ENCODE measurements at regions not wholly inside any gene's neighbourhood (a gene's known extent, or its start where the extent isn't known, plus 50 kb on each side); places are given as distances from the start of the nearest gene placed in this dataset.

DNA sequence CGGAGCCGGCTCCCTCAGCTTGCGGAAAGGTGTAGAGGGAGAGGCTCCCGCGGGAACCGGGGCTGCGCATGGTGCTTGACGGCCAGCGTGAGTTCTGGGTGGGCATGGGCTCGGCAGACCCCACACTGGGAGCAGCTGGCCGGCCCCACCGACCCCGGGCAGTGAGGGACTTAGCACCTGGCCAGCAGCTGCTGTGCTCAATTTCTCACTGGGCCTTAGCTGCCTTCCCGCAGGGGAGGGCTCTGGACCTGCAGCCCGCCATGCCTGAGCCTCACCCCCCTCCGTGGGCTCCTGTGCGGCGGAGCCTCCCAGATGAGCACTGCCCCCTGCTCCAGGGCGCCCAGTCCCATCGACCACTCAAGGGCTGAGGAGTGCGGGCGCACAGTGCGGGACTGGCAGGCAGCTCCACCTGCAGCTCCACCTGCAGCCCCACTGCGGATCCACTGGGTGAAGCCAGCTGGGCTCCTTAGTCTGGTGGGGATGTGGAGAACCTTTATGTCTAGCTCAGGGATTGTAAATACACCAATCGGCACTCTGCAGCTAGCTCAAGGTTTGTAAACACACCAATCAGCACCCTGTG is 1141.8 kb downstream of the PCDH17 start:
- DNase-seq (ENCODE audit: low read depth in 2 of 2): no peak

DNA sequence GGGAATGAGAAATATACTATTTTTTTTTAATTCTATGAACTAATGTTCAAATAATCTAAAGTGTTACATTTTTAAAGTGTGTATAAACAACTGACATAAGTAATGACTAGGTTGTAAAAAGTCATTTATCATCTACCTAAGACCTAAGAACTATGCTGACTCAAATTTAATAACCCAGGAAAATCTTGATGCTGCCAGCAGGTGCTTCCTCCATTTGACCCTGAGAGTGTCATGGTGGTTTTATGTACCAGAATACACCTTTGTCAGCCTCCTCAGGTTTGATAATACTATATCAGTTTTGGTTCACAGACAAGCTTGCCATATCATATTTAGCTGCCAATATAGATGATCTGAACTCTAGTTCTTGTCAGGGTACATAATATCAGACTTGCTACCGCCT is 1151.2 kb downstream of the PCDH17 start:
- DNase-seq (ENCODE audit: low read depth in 2 of 2): no peak

DNA sequence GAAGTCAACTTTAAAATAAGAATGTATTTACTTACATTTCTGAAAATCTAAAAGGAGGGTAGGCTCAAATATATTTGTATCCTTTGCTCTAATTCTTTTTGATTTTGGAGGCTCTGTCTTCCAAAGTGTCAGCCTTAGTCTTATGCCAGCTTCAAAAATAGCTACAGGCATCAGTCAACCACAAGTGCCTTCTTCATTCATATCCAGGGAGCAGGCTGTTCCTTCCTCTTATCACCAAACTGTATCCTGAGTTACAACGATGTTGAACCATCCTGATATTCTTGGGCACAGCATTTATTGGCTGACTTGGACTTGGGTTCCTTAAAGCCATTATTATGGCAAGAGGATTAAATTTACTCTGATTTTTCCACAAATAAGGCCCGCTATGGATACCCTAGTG is 1161.3 kb downstream of the PCDH17 start:
- no peak for DNase-seq (ENCODE audit: low read depth in 2 of 2)

DNA sequence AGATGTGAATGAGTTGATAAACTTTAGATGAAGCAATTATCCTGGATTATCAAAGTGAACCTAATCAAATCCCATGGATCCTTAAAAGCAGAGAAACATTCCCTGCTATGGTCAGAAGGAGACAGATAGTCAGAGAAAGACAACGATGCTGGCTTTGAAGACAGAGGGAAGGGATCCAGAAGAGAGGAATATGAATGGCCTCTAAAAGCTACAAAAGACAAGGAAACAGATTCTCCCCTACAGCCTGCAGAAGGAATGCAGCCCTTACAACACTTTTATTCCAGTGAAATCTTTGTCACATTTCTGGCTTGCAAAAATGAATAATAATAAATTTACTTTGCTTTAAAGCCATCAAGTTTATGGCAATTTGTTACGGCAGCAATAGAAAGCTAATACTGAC is 1164.2 kb downstream of the PCDH17 start:
- no peak for DNase-seq (ENCODE audit: low read depth in 2 of 2)

DNA sequence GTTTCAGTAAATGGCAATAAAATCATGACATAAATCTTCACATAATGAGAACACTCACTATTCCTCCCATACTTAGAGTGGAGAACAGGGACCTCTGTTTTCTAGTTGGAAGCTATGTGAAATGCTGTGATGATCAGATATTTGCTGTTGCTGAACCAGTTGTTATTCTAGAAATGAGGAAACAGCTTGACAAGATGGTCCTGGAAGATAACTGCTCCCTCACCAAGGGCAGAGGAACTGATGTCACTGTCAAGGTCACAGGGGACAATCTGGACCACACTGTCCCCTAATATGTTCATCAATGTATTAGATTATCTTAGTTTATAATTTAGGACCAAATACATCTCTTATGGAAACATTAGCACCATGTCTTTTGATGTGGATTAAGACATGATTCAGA is 1173.3 kb downstream of the PCDH17 start:
- DNase-seq (ENCODE audit: low read depth in 2 of 2): no peak

DNA sequence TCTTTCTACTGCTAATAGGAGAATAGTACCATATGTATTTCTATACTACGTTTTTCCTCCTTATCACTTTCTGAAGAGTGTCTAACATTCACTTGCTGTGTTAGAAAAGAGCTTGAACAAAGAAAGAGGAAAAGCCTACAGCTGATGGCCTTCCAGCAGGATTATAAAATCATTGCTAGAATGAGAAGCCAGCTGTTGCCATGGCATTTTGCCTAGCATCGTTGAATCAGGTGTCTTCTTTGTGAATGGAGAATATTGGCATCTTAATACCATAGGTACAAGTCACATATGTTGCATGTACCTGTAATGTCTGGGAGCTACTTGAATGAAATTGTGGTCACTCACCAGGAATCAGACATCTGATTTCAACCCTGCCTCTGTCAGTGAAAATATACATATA is 1174.9 kb downstream of the PCDH17 start:
- DNase-seq (ENCODE audit: low read depth in 2 of 2): no peak

DNA sequence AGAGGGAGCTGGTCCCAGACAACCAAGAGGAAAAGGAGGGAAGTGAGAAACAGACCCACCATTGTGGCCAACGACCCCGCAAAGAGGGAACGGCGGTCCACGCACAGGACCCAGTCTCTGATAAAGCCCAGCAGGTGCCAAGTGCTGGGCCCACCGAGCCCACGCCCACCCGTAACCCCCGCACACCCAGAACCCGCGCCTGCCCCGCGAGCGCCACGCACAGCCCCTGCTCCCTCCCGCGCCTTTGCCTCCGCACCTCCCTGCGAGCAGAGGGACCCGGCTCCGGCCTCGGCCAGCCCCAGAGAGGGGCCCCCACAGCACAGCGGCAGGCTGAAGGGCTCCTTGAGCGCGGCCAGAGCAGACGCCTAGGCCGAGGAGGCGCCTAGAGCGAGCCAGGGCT is 1192.2 kb downstream of the PCDH17 start:
- DNase-seq (ENCODE audit: low read depth in 2 of 2): no peak

DNA sequence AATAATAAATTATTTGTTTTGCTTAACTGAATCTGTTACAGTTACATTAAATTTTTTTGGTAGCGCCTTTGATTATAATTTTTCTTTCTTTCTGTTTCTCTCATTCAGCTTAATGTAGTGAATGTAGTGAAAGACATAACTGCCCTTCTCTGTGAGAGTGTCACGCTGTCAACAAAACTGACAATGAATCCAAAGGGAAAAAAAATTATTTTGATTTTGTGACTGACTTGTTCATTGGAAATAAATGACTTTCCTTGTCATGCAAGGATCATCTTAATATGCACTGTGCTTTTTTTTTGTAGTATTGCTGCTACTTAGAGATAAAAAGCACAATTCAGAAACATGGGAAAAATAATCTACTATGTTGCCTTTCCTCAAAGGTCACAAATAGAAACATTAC is 1196.4 kb downstream of the PCDH17 start:
- no peak for DNase-seq (ENCODE audit: low read depth in 2 of 2)

DNA sequence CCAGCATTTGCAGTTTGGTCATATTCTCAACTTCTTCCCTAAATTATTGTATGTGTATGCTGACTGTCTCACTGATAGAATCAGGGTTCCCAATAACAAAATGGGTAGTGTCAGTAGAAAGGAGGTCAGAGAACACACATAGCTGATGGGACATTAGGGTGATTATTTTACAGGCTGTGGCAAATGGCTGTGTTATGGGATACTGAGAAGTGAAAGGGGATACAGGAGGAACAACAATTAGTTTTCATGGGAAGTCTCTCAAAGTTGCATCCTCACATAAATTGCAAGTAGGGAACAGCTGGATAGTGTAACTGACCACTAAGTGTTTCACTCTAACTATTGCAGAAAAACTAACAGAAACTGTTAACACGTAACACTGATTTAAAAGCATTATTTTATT is 1199.3 kb downstream of the PCDH17 start:
- DNase-seq (ENCODE audit: low read depth in 2 of 2): no peak

DNA sequence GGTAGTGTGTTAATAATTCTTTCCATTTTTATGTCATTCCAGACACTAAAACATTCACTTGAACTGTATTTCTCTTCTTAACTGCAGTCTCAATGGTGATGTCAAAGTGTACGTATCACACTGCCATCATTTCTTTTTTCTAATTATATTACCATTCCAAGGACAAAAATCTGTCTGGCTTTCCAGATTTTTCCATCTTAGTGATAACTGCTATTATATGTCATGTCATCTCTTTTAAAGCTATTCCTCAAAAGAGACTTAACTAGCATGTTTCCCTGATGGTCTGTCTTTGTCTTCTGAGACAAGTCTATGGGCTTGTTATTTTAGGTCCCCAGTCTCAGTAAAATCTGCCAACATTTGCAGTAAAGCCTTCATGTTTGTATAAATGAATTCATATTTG is 1207.1 kb downstream of the PCDH17 start:
- no peak for DNase-seq (ENCODE audit: low read depth in 2 of 2)

DNA sequence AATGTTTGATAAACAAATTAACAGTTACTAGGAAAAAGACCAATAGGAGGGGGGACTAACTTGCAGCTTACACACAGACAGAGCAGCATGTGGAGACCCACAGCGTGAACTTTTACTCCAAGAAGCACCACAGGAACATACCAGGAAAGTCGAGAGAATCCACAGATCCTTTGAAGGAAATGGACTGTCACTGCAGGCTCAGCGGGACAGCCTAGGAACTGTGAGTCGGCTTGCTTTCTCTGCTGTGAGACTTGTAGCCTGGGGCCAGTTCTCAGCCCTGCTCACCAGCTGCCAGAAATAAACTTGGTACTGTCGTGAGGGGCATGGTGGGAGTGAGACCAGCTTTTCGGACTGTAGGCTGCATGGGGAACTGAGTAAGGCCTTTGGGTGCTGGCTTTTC is 1211.5 kb downstream of the PCDH17 start:
- DNase-seq (ENCODE audit: low read depth in 2 of 2): no peak

DNA sequence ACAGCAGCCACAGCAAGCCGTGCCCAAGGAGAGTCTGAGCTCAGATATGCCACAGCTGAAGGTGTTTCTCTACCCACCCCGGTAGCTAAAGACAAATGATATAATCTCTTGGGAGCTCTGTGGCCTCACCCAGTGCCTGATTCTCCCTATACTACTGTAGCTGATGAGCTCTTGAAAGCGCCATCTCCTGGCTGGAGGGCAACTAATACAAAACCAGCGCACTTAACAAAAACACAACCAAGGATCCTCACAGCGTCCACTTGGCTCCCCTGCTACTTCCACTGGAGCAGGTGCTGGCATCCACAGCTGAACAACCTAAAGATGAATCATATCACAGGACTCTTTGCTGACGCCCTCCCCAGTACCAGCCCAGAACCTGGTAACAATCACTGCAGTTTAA is 1212.0 kb downstream of the PCDH17 start:
- no peak for DNase-seq (ENCODE audit: low read depth in 2 of 2)

DNA sequence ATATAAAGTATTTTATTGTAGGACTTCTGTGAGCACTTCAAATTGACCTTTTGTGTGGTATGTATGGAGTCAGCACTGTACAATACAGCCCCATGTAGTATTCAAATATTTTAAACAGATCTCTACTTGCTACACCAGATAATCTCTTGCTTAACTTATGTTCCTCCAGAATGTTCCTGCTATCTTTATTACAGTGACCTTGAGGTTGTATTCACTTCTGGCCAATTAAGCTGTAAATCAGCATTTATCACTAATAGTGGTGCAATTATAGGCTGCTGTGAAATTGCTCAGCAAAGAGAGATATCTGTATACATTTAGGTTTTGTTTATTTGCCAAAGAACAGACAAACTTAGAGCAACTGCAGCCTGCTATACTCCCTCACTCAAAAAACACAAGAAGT is 1218.6 kb downstream of the PCDH17 start:
- no peak for DNase-seq (ENCODE audit: low read depth in 2 of 2)

DNA sequence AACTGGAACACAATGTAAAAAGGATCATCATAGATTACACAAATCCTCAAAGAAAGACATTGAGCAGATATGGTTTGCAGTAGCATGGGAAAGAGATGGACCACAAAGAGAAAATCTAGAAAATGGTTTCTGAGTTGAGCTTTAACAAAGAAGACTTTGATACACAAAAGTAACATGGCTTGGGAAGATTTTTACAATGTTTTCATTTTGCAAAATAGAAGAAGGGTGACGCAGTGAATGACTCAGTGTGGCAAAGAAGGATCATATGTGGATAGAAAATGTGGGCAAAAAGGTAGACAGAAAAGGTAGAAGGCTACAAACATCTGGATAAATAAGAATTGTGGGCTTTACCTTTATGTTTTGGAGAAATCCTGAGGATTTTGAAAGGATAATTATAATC is 1220.5 kb downstream of the PCDH17 start:
- DNase-seq (ENCODE audit: low read depth in 2 of 2): no peak

DNA sequence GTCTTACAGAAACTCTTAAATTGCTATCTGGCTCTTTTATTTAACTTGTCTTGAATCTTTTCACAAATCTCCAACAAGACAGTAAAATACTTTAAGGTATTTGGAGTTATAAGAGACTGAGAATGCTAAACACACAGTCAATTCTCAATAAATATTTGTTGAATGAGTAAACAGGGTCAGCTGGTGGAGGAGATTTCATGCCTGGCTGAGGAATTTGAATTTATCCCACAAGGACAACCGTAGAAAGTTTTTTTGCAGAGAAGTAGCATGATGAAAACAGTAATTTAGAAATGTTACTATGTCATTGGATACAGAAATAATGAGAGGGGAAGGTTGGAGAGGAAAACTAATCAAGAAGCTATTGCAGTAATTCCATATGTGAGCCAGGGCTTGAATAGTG is 1223.7 kb downstream of the PCDH17 start:
- DNase-seq (ENCODE audit: low read depth in 2 of 2): no peak

DNA sequence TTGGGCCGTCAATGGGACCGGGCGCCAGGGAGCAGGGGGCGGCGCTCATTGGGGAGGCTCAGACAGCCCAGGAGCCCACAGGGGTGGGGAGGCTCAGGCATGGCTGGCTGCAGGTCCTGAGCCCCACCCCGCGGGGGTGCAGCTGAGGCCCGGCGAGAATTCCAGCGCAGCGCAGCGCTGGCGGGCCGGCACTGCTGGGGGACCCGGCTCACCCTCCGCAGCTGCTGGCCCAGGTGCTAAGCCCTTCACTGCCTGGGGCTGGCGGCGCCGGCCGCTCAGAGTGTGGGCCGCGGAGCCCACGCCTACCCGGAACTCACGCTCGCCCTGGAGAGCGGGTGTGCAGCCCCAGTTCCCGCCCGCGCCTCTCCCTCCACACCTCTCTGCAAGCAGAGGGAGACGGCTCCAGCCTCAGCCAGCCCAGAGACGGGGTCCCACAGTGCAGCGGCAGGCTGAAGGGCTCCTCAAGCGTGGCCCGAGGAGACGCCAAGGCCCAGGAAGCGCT is 1227.4 kb downstream of the PCDH17 start:
- DNase-seq (ENCODE audit: low read depth in 2 of 2): no peak

DNA sequence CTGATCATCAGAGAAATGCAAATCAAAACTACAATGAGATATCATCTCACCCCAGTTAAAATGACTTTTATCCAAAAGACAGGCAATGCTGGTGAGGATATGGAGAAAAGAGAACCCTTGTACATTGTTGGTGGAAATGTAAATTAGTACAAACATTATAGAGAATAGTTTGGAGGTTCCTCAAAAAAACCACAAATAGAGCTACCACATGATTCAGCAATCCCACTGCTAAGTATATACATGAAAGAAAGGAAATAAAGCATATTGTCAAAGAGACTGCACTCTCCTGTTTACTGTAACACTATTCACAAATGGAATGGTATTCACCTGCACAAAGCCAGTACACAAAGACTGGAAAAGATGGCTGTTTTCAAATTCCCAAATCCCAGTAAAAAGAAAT is 1233.7 kb downstream of the PCDH17 start:
- DNase-seq (ENCODE audit: low read depth in 2 of 2): no peak

DNA sequence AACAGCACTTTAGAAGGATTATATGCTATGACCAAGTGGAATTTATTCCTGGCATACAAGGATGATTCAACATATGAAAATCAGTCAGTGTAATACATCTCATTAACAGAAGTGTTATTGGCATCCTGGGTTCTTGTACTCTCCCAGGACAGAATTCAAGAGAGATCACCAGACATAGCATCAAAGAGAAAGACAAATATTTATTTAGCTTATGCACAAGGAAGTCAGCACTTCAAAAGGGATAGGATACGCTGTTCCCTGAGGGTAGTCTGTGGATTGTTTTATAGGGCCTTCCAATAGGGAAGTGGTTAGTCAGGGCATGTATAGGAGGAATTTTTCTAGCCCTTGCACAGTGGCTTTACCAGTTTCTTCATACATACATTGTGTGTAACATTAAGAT is 1238.0 kb downstream of the PCDH17 start:
- no peak for DNase-seq (ENCODE audit: low read depth in 2 of 2)

DNA sequence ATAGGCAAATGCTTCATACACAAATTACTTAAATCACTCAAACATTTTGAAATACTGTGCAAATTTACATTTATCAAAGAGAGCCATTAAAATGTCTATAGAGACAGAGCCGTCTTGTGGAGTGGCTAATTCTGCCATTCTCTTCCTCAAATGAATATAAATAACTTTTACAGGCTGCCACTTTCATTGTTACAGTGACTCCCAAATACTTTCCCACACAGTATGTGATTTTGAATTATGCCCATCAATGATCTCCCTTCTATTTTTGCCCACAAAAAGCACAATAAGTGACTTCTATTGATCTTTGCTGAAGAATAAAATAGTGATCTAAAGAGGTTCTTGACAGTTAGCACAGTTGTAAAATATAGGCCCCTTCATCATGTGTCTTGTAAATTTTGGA is 1244.9 kb downstream of the PCDH17 start:
- DNase-seq (ENCODE audit: low read depth in 2 of 2): no peak

DNA sequence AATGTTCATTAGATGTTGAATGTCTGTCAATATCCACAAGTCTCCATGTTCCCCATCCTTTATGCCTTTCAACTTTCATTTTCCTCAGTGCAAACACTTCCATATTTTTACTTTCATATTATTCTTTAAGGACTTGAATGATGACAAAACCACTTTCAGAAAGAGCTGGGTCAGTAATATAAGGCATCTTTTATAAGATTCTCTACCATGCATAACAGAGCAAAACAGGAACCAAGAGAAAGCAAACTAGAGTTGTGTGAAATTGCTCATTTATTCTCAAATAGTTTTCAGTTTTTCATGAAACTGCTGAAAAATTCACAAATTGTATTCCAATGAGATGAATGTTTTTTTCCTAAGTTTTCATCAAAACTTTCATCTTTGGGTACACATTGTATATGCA is 1247.6 kb downstream of the PCDH17 start:
- no peak for DNase-seq (ENCODE audit: low read depth in 2 of 2)

DNA sequence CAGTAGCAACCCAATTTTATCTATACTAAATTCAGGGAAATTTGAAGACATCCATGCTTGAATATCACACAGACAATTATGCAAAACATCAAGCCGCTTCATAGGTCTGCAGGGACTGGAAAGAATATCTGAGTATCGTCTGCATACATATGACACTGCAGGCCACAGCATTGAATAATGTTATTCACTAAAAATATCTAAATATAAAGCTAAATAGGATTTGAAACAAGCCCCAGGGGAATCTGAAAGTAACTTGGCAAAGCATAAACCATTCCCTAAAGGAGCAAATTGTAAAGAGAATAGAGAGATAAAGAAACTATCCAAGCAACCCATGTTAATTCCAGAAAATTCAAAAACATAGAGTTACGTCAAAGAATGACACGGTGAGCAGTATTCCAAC is 1251.0 kb downstream of the PCDH17 start:
- DNase-seq (ENCODE audit: low read depth in 2 of 2): no peak

DNA sequence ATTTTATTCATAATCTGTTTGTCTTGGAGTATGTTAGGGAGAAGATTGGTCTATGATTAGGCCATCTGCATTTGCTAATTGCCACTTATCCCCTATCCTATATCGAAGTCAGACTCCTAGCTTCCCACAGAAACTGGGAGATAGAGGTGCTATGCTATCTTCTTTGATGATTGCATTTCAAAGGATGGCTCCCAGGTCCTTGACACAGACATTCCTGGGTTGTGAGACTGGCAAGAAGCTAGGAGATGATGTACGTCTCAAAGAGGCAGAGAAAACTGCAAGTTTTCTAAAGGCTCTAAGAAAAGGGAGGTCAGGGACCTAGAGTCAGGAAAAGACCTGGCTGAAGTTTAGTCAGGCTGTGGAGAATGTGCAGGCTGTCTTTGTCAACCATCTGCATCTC is 1251.9 kb downstream of the PCDH17 start:
- no peak for DNase-seq (ENCODE audit: low read depth in 2 of 2)

DNA sequence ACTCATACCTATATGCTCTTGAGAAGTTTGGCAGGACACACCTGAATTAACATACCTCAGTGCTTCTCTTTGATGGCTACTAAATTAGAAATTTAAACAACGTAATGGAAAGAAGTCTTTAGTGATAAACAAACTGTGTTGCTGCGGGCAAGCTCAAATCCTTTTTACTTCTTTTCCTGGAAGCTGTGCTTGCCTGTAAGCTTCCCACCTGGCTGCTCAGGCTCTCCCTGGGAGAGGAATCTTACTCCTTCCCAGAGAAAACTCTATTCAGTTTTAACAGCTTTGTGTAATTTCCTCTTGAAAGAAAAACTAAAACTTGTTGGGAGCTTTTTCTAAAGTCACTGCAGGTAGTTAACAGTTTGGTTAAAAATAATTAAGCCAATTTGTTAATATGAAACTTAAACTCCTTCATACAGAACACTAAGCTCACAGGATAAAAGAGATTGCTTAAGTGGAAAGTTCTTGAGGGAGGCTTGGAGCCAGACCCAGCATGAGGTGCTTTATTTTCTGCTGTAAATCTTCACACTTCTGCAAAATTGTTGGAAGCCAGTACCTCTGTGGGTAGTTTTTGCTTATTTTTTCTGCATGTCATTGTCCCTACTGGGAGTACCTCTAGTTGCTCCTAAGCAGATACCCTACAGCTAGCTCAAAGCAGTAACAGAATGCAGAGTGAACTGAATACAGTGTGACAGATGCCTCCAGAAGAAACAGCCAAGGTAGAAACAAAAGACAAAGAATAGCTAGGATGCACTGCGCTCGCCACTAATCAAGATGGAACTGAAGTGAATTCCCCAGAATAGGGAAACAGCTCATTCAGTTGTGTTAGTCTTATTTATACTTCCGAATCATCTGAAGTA is 1253.0 kb downstream of the PCDH17 start:
- DNase-seq (ENCODE audit: low read depth in 2 of 2): no peak

DNA sequence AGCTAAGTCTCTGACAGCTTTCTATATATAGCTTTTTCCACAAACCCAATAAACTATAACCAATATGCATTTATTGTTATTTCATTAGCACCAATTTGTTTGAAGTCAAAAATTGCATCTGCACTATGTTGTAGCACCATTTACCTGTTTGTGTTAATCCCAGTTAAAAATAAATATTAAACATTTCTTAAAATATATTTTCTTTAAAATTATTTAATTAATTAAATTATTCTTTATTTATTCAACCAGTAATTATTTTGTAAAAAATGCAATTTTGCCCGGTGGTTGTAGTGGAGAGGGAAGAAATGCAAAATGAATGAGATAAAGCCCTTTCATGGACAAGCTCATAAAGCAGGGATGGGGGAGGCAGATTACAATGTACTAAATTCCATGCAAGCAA is 1257.9 kb downstream of the PCDH17 start:
- no peak for DNase-seq (ENCODE audit: low read depth in 2 of 2)

All from stimulated activated CD4-positive, alpha-beta T cell treated with anti-CD3 and anti-CD28 coated beads, Interleukin-12 subunit alpha, Interleukin-12 subunit beta, amount 100 ng/mL, for 24 hours (primary cell).